Progenitor cell of endocrine pancreas (in vitro differentiated cells): ENCODE measurements at regions not wholly inside any gene's neighbourhood (a gene's known extent, or its start where the extent isn't known, plus 50 kb on each side); places are given as distances from the start of the nearest gene placed in this dataset.
"Not testable (repeated sequence)": the region's sequence is repeated elsewhere in the genome, so short reads cannot be mapped to it uniquely, and the experiment has no call there.

Experiments
- DNase-seq: peaks from one replicate; pipeline ENCODE4 v3.0.0; 2021; ENCODE audit warnings: low spot score; ENCODE audit not compliant: unreplicated experiment
- H3K27ac Mint-ChIP-seq: 2 replicates; pipeline ENCODE4 v1.8.0; 2021; ENCODE audit warnings: mild to moderate bottlenecking, moderate library complexity, mixed read lengths
- H3K27me3 Mint-ChIP-seq: 2 replicates; pipeline ENCODE4 v1.8.0; 2021; ENCODE audit warnings: mixed read lengths
- H3K36me3 Mint-ChIP-seq: 2 replicates; pipeline ENCODE4 v1.8.0; 2022; ENCODE audit warnings: mixed read lengths; ENCODE audit not compliant: insufficient read depth
- H3K4me1 Mint-ChIP-seq: 2 replicates; pipeline ENCODE4 v1.8.0; 2021; ENCODE audit warnings: low read depth, mixed read lengths
- H3K4me3 Mint-ChIP-seq: 2 replicates; pipeline ENCODE4 v1.8.0; 2021; ENCODE audit warnings: low read depth, mild to moderate bottlenecking, moderate library complexity, mixed read lengths
- H3K9me3 Mint-ChIP-seq: 2 replicates; pipeline ENCODE4 v1.8.0; 2021; ENCODE audit warnings: low read depth, mixed read lengths
- TF ChIP-seq, protein P1 (sequence below): fragments of 200-600 bp; sonication (generic); IDR thresholded peaks from one replicate; pipeline ENCODE4 v1.5.0; 2021; ENCODE audit warnings: antibody characterized with exemption, mild to moderate bottlenecking; ENCODE audit not compliant: unreplicated experiment

DNA sequence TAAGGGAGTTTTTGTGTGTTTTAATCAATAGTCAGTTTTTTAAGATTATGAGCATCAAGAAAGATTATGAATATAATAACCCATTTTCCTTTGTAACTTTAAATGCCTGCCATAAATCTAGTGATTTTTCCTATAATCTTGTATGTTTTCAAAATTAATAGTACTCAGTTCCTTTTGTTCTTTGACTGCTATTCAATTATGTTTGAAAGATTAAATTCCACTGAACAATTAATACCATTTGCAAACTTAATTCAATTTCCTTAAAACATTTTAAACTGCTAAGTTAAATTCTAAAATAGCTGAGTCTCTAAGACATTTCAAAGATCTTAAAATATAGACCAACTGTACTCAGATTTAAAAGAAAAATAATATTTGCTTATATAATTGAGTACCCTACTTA, 1173.9 kb upstream of the TMEFF2 start:
- TF ChIP-seq, protein P1, sequence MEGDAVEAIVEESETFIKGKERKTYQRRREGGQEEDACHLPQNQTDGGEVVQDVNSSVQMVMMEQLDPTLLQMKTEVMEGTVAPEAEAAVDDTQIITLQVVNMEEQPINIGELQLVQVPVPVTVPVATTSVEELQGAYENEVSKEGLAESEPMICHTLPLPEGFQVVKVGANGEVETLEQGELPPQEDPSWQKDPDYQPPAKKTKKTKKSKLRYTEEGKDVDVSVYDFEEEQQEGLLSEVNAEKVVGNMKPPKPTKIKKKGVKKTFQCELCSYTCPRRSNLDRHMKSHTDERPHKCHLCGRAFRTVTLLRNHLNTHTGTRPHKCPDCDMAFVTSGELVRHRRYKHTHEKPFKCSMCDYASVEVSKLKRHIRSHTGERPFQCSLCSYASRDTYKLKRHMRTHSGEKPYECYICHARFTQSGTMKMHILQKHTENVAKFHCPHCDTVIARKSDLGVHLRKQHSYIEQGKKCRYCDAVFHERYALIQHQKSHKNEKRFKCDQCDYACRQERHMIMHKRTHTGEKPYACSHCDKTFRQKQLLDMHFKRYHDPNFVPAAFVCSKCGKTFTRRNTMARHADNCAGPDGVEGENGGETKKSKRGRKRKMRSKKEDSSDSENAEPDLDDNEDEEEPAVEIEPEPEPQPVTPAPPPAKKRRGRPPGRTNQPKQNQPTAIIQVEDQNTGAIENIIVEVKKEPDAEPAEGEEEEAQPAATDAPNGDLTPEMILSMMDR: no peak
- Mint-ChIP-seq H3K4me3 (no peak overlapping the region), H3K4me1 (peaks cover 3% of the 10 kb centered on the region), H3K27me3 (no peaks in the 10 kb centered on the region), H3K9me3 (no peaks in the 10 kb centered on the region), H3K27ac (no peak overlapping the region), H3K36me3 (no peaks in the 10 kb centered on the region)
- DNase-seq: no peak

DNA sequence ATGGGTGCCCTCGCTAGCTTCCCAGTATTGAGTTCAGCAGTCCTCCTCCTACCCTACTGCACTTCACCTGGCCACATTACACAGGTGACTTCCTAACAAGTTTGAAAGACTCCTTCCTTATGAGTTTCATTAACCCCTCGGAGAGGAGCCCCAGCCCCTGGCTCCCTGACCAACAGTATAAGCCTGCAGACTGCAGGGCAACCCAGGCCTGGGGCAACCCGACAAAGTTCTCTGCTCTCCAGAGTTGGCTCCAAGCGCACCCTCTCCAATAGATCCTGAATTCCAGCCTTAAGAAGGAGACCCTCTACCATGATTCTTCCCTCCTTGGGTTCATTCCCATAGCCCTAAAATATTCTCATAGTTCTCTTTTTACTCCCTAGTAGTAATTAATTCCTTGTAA, 1162.8 kb upstream of the TMEFF2 start:
- TF ChIP-seq, protein P1: no peak
- H3K27me3 Mint-ChIP-seq: no peaks in the 10 kb centered on the region
- H3K9me3 Mint-ChIP-seq: no peaks in the 10 kb centered on the region
- H3K36me3 Mint-ChIP-seq: no peaks in the 10 kb centered on the region
- H3K27ac Mint-ChIP-seq: no peak overlapping the region
- no peak overlapping the region for H3K4me3 Mint-ChIP-seq
- no peaks in the 10 kb centered on the region for H3K4me1 Mint-ChIP-seq
- DNase-seq: no peak

DNA sequence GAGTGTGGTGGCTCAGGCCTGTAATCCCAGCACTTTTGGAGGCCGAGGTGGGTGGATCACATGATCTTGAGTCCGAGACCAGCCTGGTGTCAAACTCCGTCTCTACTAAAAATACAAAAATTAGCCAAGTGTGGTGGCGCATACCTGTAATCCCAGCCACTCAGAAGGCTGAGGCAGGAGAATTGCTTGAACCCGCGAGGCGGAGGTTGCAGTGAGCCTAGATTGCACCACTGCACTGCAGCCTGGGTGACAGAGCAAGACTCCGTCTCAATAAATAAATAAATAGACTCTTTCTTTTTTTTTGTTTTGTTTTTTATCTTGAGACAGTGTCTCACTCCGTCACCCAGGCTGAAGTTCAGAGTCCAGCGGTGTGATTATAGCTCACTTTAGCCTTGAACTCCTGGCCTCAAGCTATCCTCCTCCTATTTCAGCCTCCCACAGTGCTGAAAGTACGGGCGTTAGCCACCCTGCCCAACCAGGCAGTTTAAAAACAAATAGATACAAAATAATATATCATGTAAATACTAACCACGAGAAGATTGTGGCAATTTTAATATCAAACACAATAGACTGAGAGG, 1158.0 kb upstream of the TMEFF2 start:
- not testable (repeated sequence) for H3K9me3 Mint-ChIP-seq, H3K27me3 Mint-ChIP-seq, DNase-seq, H3K27ac Mint-ChIP-seq, H3K4me3 Mint-ChIP-seq, H3K36me3 Mint-ChIP-seq, H3K4me1 Mint-ChIP-seq

DNA sequence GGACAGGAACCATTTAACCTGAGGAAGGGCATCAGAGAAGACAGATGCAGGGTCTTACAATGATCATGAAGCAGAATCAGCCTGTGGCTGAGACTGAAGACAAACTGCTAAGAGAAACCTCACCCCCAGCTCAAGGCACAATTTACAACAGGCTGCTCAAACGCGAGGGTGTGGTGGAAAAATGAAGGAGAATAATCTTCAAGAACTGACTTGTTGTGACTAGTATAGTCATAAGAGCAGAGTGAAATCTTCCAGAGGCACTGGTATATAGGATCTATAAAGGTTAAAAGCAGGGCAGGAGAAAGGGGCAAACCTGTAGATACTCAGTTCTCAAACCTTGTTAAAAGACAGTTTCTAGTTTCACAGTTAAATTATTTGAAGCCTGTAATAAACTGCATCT, 1155.8 kb upstream of the TMEFF2 start:
- no peaks in the 10 kb centered on the region for H3K4me1 Mint-ChIP-seq
- no peaks in the 10 kb centered on the region for H3K36me3 Mint-ChIP-seq
- DNase-seq: no peak
- no peak overlapping the region for H3K27ac Mint-ChIP-seq
- TF ChIP-seq, protein P1: no peak
- no peaks in the 10 kb centered on the region for H3K9me3 Mint-ChIP-seq
- no peaks in the 10 kb centered on the region for H3K27me3 Mint-ChIP-seq
- no peak overlapping the region for H3K4me3 Mint-ChIP-seq

DNA sequence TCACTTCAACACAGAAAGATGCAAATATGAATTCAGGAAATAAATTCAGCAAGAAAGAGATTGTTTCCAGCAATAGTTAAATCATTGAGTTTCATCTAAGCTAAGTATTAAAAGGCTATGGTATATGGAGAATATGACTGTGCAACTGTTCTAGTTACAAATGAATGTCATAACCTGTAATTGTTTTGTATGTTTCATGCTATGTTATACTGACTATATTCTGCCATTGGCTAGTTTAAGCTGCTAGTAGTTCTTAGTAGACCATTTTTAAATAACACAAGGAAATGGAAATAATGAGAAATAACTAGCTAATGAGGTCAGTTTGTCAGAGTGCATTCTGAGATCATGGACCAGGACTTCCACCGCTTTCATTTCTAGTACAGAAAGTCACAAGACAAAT, 1154.9 kb upstream of the TMEFF2 start:
- Mint-ChIP-seq H3K27me3 (no peaks in the 10 kb centered on the region), H3K36me3 (no peaks in the 10 kb centered on the region), H3K4me3 (no peak overlapping the region), H3K4me1 (no peaks in the 10 kb centered on the region), H3K9me3 (no peaks in the 10 kb centered on the region), H3K27ac (no peak overlapping the region)
- TF ChIP-seq, protein P1: no peak
- no peak for DNase-seq

DNA sequence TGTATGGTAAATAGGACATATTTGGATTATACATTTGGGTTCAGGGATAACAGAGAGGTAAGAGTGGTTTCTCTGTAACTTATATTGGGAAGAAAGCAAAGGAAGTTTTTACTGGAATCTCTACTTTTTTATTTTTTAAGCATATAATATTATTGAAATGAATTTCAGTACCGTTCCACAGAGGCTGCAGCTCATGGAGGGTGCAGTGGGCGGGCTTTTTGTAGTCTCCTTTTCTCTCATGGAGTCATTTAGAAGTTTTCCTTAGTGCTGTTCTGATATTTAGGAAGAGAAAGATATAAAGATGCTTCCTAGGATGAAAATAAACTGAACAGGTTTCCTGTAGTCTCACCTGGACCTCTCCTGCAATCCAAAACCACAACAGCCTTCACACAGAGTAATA, 1153.3 kb upstream of the TMEFF2 start:
- TF ChIP-seq, protein P1: no peak
- no peaks in the 10 kb centered on the region for H3K9me3 Mint-ChIP-seq
- no peaks in the 10 kb centered on the region for H3K27me3 Mint-ChIP-seq
- no peaks in the 10 kb centered on the region for H3K36me3 Mint-ChIP-seq
- H3K4me1 Mint-ChIP-seq: no peaks in the 10 kb centered on the region
- H3K27ac Mint-ChIP-seq: no peak overlapping the region
- DNase-seq: no peak
- H3K4me3 Mint-ChIP-seq: no peak overlapping the region
